A673 (cell line): ENCODE measurements at regions not wholly inside any gene's neighbourhood (a gene's known extent, or its start where the extent isn't known, plus 50 kb on each side); places are given as distances from the start of the nearest gene placed in this dataset.
A peak's percentile ranks its signal among the peaks of the same experiment; 100 is the strongest.
"Not testable (repeated sequence)": the region's sequence is repeated elsewhere in the genome, so short reads cannot be mapped to it uniquely, and the experiment has no call there.

ENCODE experiments used
- BruUV-seq: library from RNA; stranded (reverse); fragments of 400-500 nt; replicated peaks from 2 replicates; lab custom pipeline; 2021; lab: Mats Ljungman, UMichigan
- CTCF ChIA-PET: fragments of 300-600 bp; sonication (Branson Sonifier 250); formaldehyde crosslinking; loops from one replicate; lab custom pipeline; 2022; ENCODE audit warnings: antibody characterized with exemption; lab: Charles Lee
- POLR2A ChIA-PET: fragments of 300-600 bp; sonication (Branson Sonifier 250); formaldehyde crosslinking; loops from one replicate; lab custom pipeline; 2022; ENCODE audit warnings: antibody characterized with exemption; ENCODE audit not compliant: low non-redundant PET; lab: Charles Lee
- DNase-seq: peaks from one replicate; pipeline ENCODE4 v3.0.0-alpha.2; 2015; ENCODE audit warnings: low spot score
- H3K27ac ChIP-seq: fragments of 200-600 bp; sonication (generic); 2 replicates; pipeline ENCODE4 v1.5.1; 2016; ENCODE audit warnings: mixed run types, low read depth, mild to moderate bottlenecking, mixed read lengths, antibody characterized with exemption, low read length; ENCODE audit not compliant: poor library complexity, severe bottlenecking
- H3K27me3 ChIP-seq: fragments of 200-600 bp; sonication (generic); replicated peaks from 2 replicates; pipeline ENCODE4 v1.6.1; 2017; ENCODE audit warnings: mixed run types, low read depth, mild to moderate bottlenecking, mixed read lengths, antibody characterized with exemption, low read length; ENCODE audit not compliant: insufficient read depth, poor library complexity
- H3K36me3 ChIP-seq: fragments of 200-600 bp; sonication (generic); 2 replicates; pipeline ENCODE4 v1.6.1; 2016; ENCODE audit warnings: mixed run types, mild to moderate bottlenecking, mixed read lengths, antibody characterized with exemption, low read length; ENCODE audit not compliant: insufficient read depth, poor library complexity, severe bottlenecking
- H3K4me1 ChIP-seq: fragments of 200-600 bp; sonication (generic); 2 replicates; pipeline ENCODE4 v1.6.1; 2017; ENCODE audit warnings: mixed run types, mild to moderate bottlenecking, mixed read lengths, antibody characterized with exemption, low read length; ENCODE audit not compliant: insufficient read depth, poor library complexity, severe bottlenecking
- H3K4me3 ChIP-seq: fragments of 200-600 bp; sonication (generic); 2 replicates; pipeline ENCODE4 v1.5.1; 2016; ENCODE audit warnings: low read depth, mixed run types, mild to moderate bottlenecking, mixed read lengths, low read length; ENCODE audit not compliant: poor library complexity, severe bottlenecking
- H3K9me3 ChIP-seq: fragments of 200-600 bp; sonication (generic); 2 replicates; pipeline ENCODE4 v1.6.1; 2016; ENCODE audit warnings: mixed run types, low read depth, mild to moderate bottlenecking, mixed read lengths, antibody characterized with exemption, low read length; ENCODE audit not compliant: poor library complexity, severe bottlenecking
- CTCF ChIP-seq: fragments of 300-800, 200-600 bp; sonication (generic); conservative IDR thresholded peaks from 2 replicates; pipeline ENCODE4 v1.5.1; 2017; ENCODE audit warnings: low read depth, mild to moderate bottlenecking, antibody characterized with exemption, low read length, moderate library complexity, mixed read lengths
- EZH2 ChIP-seq: fragments of 200-600 bp; sonication (generic); IDR thresholded peaks from 2 replicates; pipeline ENCODE4 v1.6.1; 2017; ENCODE audit warnings: borderline replicate concordance, low read depth, mild to moderate bottlenecking, mixed read lengths, antibody characterized with exemption, low read length; ENCODE audit not compliant: poor library complexity, severe bottlenecking
- intact Hi-C: fragments of 100-400 bp; cut with micrococcal nuclease; formaldehyde crosslinking; loops from one replicate; pipeline ENCODE4 v1.10.0; 2022; ENCODE audit not compliant: unreplicated experiment

GRCh38 chr2:181737302-181737701, 57.0 kb upstream of the NEUROD1 start:
- H3K4me1 ChIP-seq, H3K4me3 ChIP-seq, H3K27me3 ChIP-seq, CTCF ChIA-PET, DNase-seq, H3K27ac ChIP-seq, H3K9me3 ChIP-seq, H3K36me3 ChIP-seq, BruUV-seq, POLR2A ChIA-PET: not testable (repeated sequence)
- intact Hi-C loops: loop anchor here (5.0 kb wide), 1 partner anchor 915 kb away; no protein-coding TSS in a partner anchor

- no TSS peak for BruUV-seq
- Histone ChIP-seq H3K27ac (no peak overlapping the region), H3K4me1 (peaks cover 2% of the 10 kb centered on the region), H3K9me3 (no peaks in the 10 kb centered on the region), H3K27me3 (no peaks in the 10 kb centered on the region), H3K4me3 (no peak overlapping the region), H3K36me3 (no peaks in the 10 kb centered on the region)
- DNase-seq: peak; percentile 54
- intact Hi-C loops: loop anchor here (5.0 kb wide), 1 partner anchor 914 kb away; no protein-coding TSS in a partner anchor
- CTCF ChIA-PET: interaction anchor here (0.6 to 1.1 kb wide), 4 partner anchors 42 to 216 kb away, joined by 3 to 7 read pairs (median 4); partner anchors contain the start of gene ITPRID2
- POLR2A ChIA-PET: no interaction called here
- TF ChIP-seq CTCF (peak; percentile 51), EZH2 (no peak)
Measured at GRCh38 chr2:181738074-181738473, 57.8 kb upstream of the NEUROD1 start.

GRCh38 chr2:181738563-181738962, 58.2 kb upstream of the NEUROD1 start:
- H3K27me3 ChIP-seq: no peaks in the 10 kb centered on the region
- no peaks in the 10 kb centered on the region for H3K9me3 ChIP-seq
- BruUV-seq: no TSS peak
- intact Hi-C loops: loop anchor here (5.0 kb wide), 1 partner anchor 914 kb away; no protein-coding TSS in a partner anchor
- ChIA-PET POLR2A (interaction anchor here (0.5 kb wide), 1 partner anchor 1010 kb away, joined by 3 read pairs; no protein-coding TSS in a partner anchor), CTCF (interaction anchor here (0.6 to 1.2 kb wide), 5 partner anchors 41 to 339 kb away, joined by 3 to 7 read pairs (median 3); partner anchors contain the start of gene ITPRID2)
- H3K36me3 ChIP-seq: no peaks in the 10 kb centered on the region
- DNase-seq: no peak
- no peak overlapping the region for H3K4me3 ChIP-seq
- TF ChIP-seq CTCF (no peak), EZH2 (no peak)
- no peak overlapping the region for H3K27ac ChIP-seq
- H3K4me1 ChIP-seq: peaks cover 7% of the 10 kb centered on the region

- BruUV-seq: no TSS peak
- ChIA-PET CTCF (no interaction called here), POLR2A (no interaction called here)
- Histone ChIP-seq H3K4me3 (no peak overlapping the region), H3K4me1 (peaks cover 24% of the 10 kb centered on the region), H3K27me3 (no peaks in the 10 kb centered on the region), H3K27ac (no peak overlapping the region), H3K36me3 (no peaks in the 10 kb centered on the region), H3K9me3 (peaks cover under 1% of the 10 kb centered on the region)
- intact Hi-C loops: loop anchor here (2.0 to 5.0 kb wide), 2 partner anchors 213 to 836 kb away; no protein-coding TSS in a partner anchor
- TF ChIP-seq EZH2 (no peak), CTCF (no peak)
- DNase-seq: no peak
Measured at GRCh38 chr2:181741756-181742155, 61.4 kb upstream of the NEUROD1 start.
